ENCODE measurements at regions not wholly inside any gene's neighbourhood (a gene's known extent, or its start where the extent isn't known, plus 50 kb on each side); places are given as distances from the start of the nearest gene placed in this dataset.
"Not testable (repeated sequence)": the region's sequence is repeated elsewhere in the genome, so short reads cannot be mapped to it uniquely, and the experiment has no call there.

GRCh38 chr12:89195470-89195869 lies 156.8 kb downstream of the DUSP6 start:
- no peak overlapping the region for H3K4me3 ChIP-seq (ENCODE audit: low read length)
- H3K4me1 ChIP-seq (ENCODE audit: insufficient read depth, low read length) = no peaks in the 10 kb centered on the region
- H3K9me3 ChIP-seq (ENCODE audit: low read depth, low read length) = peaks cover 1% of the 10 kb centered on the region
- no peaks in the 10 kb centered on the region for H3K27me3 ChIP-seq (ENCODE audit: insufficient read depth, low read length)

DNA sequence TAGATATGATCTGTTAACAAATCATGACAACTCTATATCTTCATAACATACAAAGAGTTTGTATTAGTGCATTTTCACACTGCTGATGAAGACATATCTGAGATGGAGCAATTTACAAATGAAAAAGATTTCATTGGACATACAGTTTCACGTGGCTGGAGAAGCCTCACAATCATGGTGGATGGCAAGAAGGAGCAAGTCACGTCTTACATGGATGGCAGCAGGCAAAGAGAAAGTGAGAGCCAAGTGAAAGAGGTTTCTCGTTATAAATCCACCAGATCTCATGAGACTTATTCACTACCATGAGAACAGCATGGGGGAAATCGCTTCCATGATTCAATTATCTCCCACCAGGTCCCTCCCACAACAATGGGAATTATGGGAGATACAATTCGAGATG lies 157.6 kb downstream of the DUSP6 start:
- H3K4me1 ChIP-seq (ENCODE audit: insufficient read depth, low read length) = no peaks in the 10 kb centered on the region
- no peaks in the 10 kb centered on the region for H3K27me3 ChIP-seq (ENCODE audit: insufficient read depth, low read length)
- peaks cover 9% of the 10 kb centered on the region for H3K9me3 ChIP-seq (ENCODE audit: low read depth, low read length)
- H3K4me3 ChIP-seq (ENCODE audit: low read length) = no peak overlapping the region

DNA sequence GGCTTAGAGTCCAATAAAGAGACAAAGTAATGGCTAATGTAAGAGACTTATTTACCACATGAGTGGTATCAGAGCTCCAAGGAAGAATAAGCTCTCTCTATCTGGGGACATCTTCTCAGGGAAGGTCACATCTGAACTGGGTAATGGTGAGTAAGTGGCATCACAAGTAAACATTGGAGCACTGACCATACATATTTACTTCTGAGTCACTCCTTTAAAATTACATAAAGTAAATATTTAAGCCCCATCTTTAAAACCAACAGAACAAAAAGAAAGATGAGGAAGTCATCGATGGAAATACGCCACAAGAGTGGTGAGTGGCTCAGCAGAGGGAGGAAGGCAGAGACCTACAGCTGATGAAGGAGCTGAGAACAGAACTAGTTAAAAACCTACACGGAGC lies 159.9 kb downstream of the DUSP6 start:
- no peaks in the 10 kb centered on the region for H3K4me1 ChIP-seq (ENCODE audit: insufficient read depth, low read length)
- H3K9me3 ChIP-seq (ENCODE audit: low read depth, low read length) = peaks cover 25% of the 10 kb centered on the region
- H3K27me3 ChIP-seq (ENCODE audit: insufficient read depth, low read length) = no peaks in the 10 kb centered on the region
- no peak overlapping the region for H3K4me3 ChIP-seq (ENCODE audit: low read length)

- not testable (repeated sequence) for H3K27me3 ChIP-seq (ENCODE audit: insufficient read depth, low read length); H3K4me3 ChIP-seq (ENCODE audit: low read length); H3K4me1 ChIP-seq (ENCODE audit: insufficient read depth, low read length)
- peaks cover 25% of the 10 kb centered on the region for H3K9me3 ChIP-seq (ENCODE audit: low read depth, low read length)
These were observed 160.7 kb downstream of the DUSP6 start for GRCh38 chr12:89191597-89191996.

DNA sequence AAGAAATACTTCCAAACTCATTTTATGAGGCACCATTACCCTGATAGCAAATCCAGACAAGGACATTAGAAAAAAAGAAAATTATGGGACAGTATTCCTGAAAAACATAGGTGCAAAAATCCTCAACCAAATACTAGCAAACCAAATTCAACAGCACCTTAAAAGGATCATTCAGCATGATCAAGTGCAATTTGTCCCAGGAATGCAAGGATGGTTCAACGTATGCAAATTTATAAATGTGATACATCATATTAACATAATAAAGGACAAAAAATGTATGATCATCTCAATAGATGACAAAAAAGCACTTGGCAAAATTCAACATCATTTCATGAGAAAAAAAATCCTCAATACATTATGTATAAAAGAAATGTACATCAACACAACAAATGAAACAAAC lies 162.9 kb downstream of the DUSP6 start:
- no peaks in the 10 kb centered on the region for H3K27me3 ChIP-seq (ENCODE audit: insufficient read depth, low read length)
- no peaks in the 10 kb centered on the region for H3K4me1 ChIP-seq (ENCODE audit: insufficient read depth, low read length)
- no peak overlapping the region for H3K4me3 ChIP-seq (ENCODE audit: low read length)
- peaks cover 25% of the 10 kb centered on the region for H3K9me3 ChIP-seq (ENCODE audit: low read depth, low read length)

- Histone ChIP-seq H3K9me3 (ENCODE audit: low read depth, low read length) (peaks cover 25% of the 10 kb centered on the region), H3K4me3 (ENCODE audit: low read length) (no peak overlapping the region), H3K4me1 (ENCODE audit: insufficient read depth, low read length) (peaks cover 14% of the 10 kb centered on the region), H3K27me3 (ENCODE audit: insufficient read depth, low read length) (no peaks in the 10 kb centered on the region)
These were observed 164.8 kb downstream of the DUSP6 start for GRCh38 chr12:89187507-89187906.

DNA sequence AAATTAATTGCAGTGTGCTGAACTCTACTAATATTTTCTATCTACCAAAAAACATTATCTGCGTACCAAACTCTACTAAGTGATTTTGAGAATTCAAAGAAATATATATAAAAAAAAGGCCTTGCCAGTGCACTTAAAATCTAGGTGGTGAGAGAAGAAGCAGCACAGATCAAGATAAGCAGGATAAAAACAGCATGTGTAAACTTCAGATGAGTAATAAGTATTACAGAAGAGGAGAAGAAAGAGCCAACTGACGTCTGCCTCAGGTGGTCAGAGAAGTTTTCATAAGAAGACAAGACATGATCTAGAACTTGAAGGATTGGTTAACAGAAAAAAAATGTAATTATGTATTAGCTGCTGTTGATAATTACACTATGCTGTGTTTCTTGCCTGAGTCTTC lies 166.4 kb downstream of the DUSP6 start:
- Histone ChIP-seq H3K27me3 (ENCODE audit: insufficient read depth, low read length) (no peaks in the 10 kb centered on the region), H3K4me3 (ENCODE audit: low read length) (no peak overlapping the region), H3K4me1 (ENCODE audit: insufficient read depth, low read length) (peaks cover 28% of the 10 kb centered on the region), H3K9me3 (ENCODE audit: low read depth, low read length) (peaks cover 25% of the 10 kb centered on the region)

DNA sequence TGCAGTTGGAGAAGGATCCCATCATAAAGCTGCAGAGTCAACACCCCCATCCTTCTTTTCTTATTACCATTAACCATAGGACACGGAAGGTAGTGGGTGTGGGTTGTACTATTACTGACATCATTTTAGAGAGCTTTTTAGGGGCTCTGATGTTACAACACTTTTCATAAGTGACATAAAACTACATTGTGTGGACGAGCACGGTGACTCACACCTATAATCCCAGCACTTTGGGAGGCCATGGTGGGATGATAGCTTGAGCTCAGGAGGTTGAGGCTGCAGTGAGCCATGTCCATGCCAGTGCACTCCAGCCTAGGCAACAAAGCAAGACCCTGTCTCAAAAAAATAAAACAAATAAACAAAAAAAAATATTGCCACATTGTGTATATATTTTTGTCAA lies 167.1 kb downstream of the DUSP6 start:
- Histone ChIP-seq H3K9me3 (ENCODE audit: low read depth, low read length) (peaks cover 21% of the 10 kb centered on the region), H3K4me3 (ENCODE audit: low read length) (no peak overlapping the region), H3K4me1 (ENCODE audit: insufficient read depth, low read length) (peaks cover 35% of the 10 kb centered on the region), H3K27me3 (ENCODE audit: insufficient read depth, low read length) (no peaks in the 10 kb centered on the region)

DNA sequence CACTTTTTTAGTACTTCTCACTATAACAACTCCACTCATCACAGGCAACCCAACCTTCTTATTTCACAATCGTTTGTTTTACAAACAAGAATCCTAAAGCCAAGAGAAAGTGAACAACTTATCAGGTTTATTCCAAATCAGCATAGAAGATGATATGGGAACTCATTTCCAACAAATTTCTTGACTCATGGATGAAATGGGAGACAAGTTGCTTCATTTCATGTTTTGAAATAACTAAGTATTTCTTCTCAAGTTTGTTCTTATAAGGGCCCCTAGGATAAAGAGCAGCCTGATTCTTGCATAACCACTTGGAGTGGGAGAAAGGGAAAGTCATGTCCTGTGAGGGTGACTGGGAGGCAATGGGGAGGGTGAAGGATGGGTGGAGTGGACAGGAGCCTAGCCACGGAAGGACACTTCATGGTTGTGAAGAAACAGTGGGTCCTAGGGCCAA lies 168.3 kb downstream of the DUSP6 start:
- no peaks in the 10 kb centered on the region for H3K27me3 ChIP-seq (ENCODE audit: insufficient read depth, low read length)
- peaks cover 39% of the 10 kb centered on the region for H3K4me1 ChIP-seq (ENCODE audit: insufficient read depth, low read length)
- H3K4me3 ChIP-seq (ENCODE audit: low read length) = no peak overlapping the region
- H3K9me3 ChIP-seq (ENCODE audit: low read depth, low read length) = peaks cover 9% of the 10 kb centered on the region

- no peaks in the 10 kb centered on the region for H3K9me3 ChIP-seq (ENCODE audit: low read depth, low read length)
- peaks cover 42% of the 10 kb centered on the region for H3K4me1 ChIP-seq (ENCODE audit: insufficient read depth, low read length)
- H3K4me3 ChIP-seq (ENCODE audit: low read length) = no peak overlapping the region
- no peaks in the 10 kb centered on the region for H3K27me3 ChIP-seq (ENCODE audit: insufficient read depth, low read length)
These were observed 170.9 kb downstream of the DUSP6 start for GRCh38 chr12:89181271-89181920.

DNA sequence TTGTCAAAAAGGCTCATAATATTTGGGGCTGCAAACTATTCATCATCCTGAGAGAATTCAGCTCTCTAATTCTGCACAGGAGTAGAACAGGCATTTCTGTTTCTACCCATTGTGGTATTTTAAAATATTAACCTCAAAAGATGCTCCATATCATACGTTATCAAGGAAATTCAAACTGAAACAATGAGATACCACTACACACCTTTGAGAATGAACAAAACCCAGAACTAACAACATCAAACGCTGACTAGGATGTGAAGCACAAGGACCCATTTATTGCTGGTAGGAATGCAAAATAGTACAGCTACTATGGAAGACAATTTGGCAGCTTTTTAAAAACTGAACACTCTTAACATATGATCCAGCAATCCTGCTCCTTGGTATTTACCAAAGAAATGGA lies 171.8 kb downstream of the DUSP6 start:
- H3K4me3 ChIP-seq (ENCODE audit: low read length) = no peak overlapping the region
- no peaks in the 10 kb centered on the region for H3K9me3 ChIP-seq (ENCODE audit: low read depth, low read length)

GRCh38 chr12:89179983-89180382 lies 172.3 kb downstream of the DUSP6 start:
- H3K4me3 ChIP-seq (ENCODE audit: low read length) = no peak overlapping the region
- H3K4me1 ChIP-seq (ENCODE audit: insufficient read depth, low read length) = peaks cover 42% of the 10 kb centered on the region
- H3K27me3 ChIP-seq (ENCODE audit: insufficient read depth, low read length) = no peaks in the 10 kb centered on the region
- no peaks in the 10 kb centered on the region for H3K9me3 ChIP-seq (ENCODE audit: low read depth, low read length)

More for the DNA sequence above, 171.8 kb downstream of the DUSP6 start:
- Histone ChIP-seq H3K27me3 (ENCODE audit: insufficient read depth, low read length) (no peaks in the 10 kb centered on the region), H3K4me1 (ENCODE audit: insufficient read depth, low read length) (peaks cover 42% of the 10 kb centered on the region)

GRCh38 chr12:89179245-89179644 lies 173.1 kb downstream of the DUSP6 start:
- Histone ChIP-seq H3K4me3 (ENCODE audit: low read length) (no peak overlapping the region), H3K27me3 (ENCODE audit: insufficient read depth, low read length) (no peaks in the 10 kb centered on the region), H3K4me1 (ENCODE audit: insufficient read depth, low read length) (peaks cover 41% of the 10 kb centered on the region), H3K9me3 (ENCODE audit: low read depth, low read length) (no peaks in the 10 kb centered on the region)

DNA sequence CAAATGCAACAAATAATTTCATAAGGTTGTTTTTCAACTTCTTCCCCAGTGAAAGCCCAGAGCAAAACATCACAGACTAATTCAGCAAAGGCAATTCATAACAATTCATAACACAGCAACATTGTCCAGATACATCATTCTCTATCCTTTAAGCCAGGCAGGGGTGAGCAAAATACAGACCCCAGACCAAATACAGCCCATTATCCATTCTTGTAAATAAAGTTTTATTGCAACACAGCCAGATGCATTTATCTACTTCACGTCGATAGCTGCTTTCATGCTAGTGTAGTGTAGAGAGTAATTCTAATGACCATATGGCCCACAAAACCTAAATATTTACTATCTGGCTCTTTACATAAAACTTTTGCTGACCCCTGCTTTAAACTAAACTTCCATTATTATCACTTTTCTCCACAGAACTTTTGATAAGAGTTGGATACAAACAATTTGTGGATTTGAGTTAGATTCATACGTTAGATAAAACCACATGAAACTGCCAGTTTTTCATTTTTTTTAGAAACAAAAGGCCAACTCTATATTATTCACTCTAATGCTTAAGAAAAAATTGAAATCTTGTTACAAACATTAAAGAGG lies 174.4 kb downstream of the DUSP6 start:
- Histone ChIP-seq H3K27me3 (ENCODE audit: insufficient read depth, low read length) (no peaks in the 10 kb centered on the region), H3K4me1 (ENCODE audit: insufficient read depth, low read length) (peaks cover 36% of the 10 kb centered on the region), H3K4me3 (ENCODE audit: low read length) (no peak overlapping the region)

GRCh38 chr12:89176676-89177075 lies 175.6 kb downstream of the DUSP6 start:
- Histone ChIP-seq H3K4me3 (ENCODE audit: low read length) (no peak overlapping the region), H3K4me1 (ENCODE audit: insufficient read depth, low read length) (peaks cover 26% of the 10 kb centered on the region), H3K27me3 (ENCODE audit: insufficient read depth, low read length) (no peaks in the 10 kb centered on the region), H3K9me3 (ENCODE audit: low read depth, low read length) (no peaks in the 10 kb centered on the region)

More for the DNA sequence above, 174.4 kb downstream of the DUSP6 start:
- H3K9me3 ChIP-seq (ENCODE audit: low read depth, low read length) = no peaks in the 10 kb centered on the region

- peaks cover 11% of the 10 kb centered on the region for H3K4me1 ChIP-seq (ENCODE audit: insufficient read depth, low read length)
- no peak overlapping the region for H3K4me3 ChIP-seq (ENCODE audit: low read length)
- H3K27me3 ChIP-seq (ENCODE audit: insufficient read depth, low read length) = no peaks in the 10 kb centered on the region
- H3K9me3 ChIP-seq (ENCODE audit: low read depth, low read length) = no peaks in the 10 kb centered on the region
These were observed 178.6 kb downstream of the DUSP6 start for GRCh38 chr12:89173678-89174077.
